Activated CD4-positive, alpha-beta T cell treated with anti-CD3 and anti-CD28 coated beads for 36 hours (primary cell): ENCODE measurements at regions not wholly inside any gene's neighbourhood (a gene's known extent, or its start where the extent isn't known, plus 50 kb on each side); places are given as distances from the start of the nearest gene placed in this dataset.
"Not testable (repeated sequence)": the region's sequence is repeated elsewhere in the genome, so short reads cannot be mapped to it uniquely, and the experiment has no call there.

Experiments
- ATAC-seq: fragments of 200-7000 bp; cut with Tn5 transposase; one replicate; pipeline ENCODE4 v1.10.0; 2021; ENCODE audit warnings: mild to moderate bottlenecking, moderate library complexity
- CTCF ChIA-PET: fragments of 350-600 bp; sonication (Branson Sonifier 250); formaldehyde crosslinking; loops from one replicate; lab custom pipeline; 2021; ENCODE audit warnings: antibody characterized with exemption; lab: Charles Lee
- POLR2A ChIA-PET: fragments of 350-600 bp; sonication (Branson Sonifier 250); formaldehyde crosslinking; loops from one replicate; lab custom pipeline; 2021; ENCODE audit warnings: antibody characterized with exemption, inconsistent platforms; lab: Charles Lee
- DNase-seq: peaks from one replicate; pipeline ENCODE4 v3.0.0-alpha.2; 2020
- H3K27ac Mint-ChIP-seq: one replicate; pipeline ENCODE4 v1.8.0; 2021; ENCODE audit warnings: mixed read lengths
- H3K27me3 Mint-ChIP-seq: one replicate; pipeline ENCODE4 v1.8.0; 2021; ENCODE audit warnings: mixed read lengths
- H3K36me3 Mint-ChIP-seq: one replicate; pipeline ENCODE4 v1.8.0; 2021; ENCODE audit warnings: low read depth, mixed read lengths
- H3K4me1 Mint-ChIP-seq: one replicate; pipeline ENCODE4 v1.8.0; 2021; ENCODE audit warnings: mixed read lengths
- H3K4me3 Mint-ChIP-seq: one replicate; pipeline ENCODE4 v1.8.0; 2021; ENCODE audit warnings: mild to moderate bottlenecking, moderate library complexity, mixed read lengths
- H3K9me3 Mint-ChIP-seq: one replicate; pipeline ENCODE4 v1.8.0; 2021; ENCODE audit warnings: low read depth, mixed read lengths
- intact Hi-C, 2 experiments: fragments of 100-400 bp; cut with DNase I in 1 of 2; cut with micrococcal nuclease in 1 of 2; formaldehyde crosslinking; loops; one replicate each; pipeline versions ENCODE4 v1.14.2 to v1.15.1; 2022 to 2024; cut with DNase I, micrococcal nuclease

GRCh38 chr7:68176974-68177373, 1180.3 kb downstream of the TYW1 start:
- Mint-ChIP-seq H3K4me1 (no peaks in the 10 kb centered on the region), H3K36me3 (no peaks in the 10 kb centered on the region), H3K27ac (no peak overlapping the region), H3K4me3 (no peak overlapping the region), H3K9me3 (peaks cover 11% of the 10 kb centered on the region), H3K27me3 (no peaks in the 10 kb centered on the region)
- intact Hi-C loops = loop anchor here in 1 of 2 experiments (2.0 kb wide), 1 partner anchor 1984 kb away; no protein-coding TSS in a partner anchor
- ATAC-seq = no peak
- POLR2A ChIA-PET = no interaction called here
- DNase-seq = peak; percentile 24
- CTCF ChIA-PET = no interaction called here

- H3K4me3 Mint-ChIP-seq = no peak overlapping the region
- ATAC-seq (no peak), DNase-seq (no peak)
- ChIA-PET POLR2A (no interaction called here), CTCF (interaction anchor here (0.6 to 0.7 kb wide), 2 partner anchors 174 to 606 kb away, joined by 3 to 4 read pairs; no protein-coding TSS in a partner anchor)
- intact Hi-C loops = no loop called here
- H3K9me3 Mint-ChIP-seq = peaks cover 14% of the 10 kb centered on the region
- H3K4me1 Mint-ChIP-seq = no peaks in the 10 kb centered on the region
- H3K27me3 Mint-ChIP-seq = no peaks in the 10 kb centered on the region
- no peak overlapping the region for H3K27ac Mint-ChIP-seq
- no peaks in the 10 kb centered on the region for H3K36me3 Mint-ChIP-seq
Observed at GRCh38 chr7:68180761-68181160, 1184.1 kb downstream of the TYW1 start.

- no peak for DNase-seq
- Mint-ChIP-seq H3K27ac (no peak overlapping the region), H3K9me3 (peaks cover 19% of the 10 kb centered on the region), H3K36me3 (no peaks in the 10 kb centered on the region), H3K4me1 (no peaks in the 10 kb centered on the region), H3K4me3 (no peak overlapping the region), H3K27me3 (no peaks in the 10 kb centered on the region)
- ChIA-PET CTCF (no interaction called here), POLR2A (no interaction called here)
- ATAC-seq = no peak
- intact Hi-C loops = no loop called here
Observed at GRCh38 chr7:68183176-68183575, 1186.5 kb downstream of the TYW1 start.

DNA sequence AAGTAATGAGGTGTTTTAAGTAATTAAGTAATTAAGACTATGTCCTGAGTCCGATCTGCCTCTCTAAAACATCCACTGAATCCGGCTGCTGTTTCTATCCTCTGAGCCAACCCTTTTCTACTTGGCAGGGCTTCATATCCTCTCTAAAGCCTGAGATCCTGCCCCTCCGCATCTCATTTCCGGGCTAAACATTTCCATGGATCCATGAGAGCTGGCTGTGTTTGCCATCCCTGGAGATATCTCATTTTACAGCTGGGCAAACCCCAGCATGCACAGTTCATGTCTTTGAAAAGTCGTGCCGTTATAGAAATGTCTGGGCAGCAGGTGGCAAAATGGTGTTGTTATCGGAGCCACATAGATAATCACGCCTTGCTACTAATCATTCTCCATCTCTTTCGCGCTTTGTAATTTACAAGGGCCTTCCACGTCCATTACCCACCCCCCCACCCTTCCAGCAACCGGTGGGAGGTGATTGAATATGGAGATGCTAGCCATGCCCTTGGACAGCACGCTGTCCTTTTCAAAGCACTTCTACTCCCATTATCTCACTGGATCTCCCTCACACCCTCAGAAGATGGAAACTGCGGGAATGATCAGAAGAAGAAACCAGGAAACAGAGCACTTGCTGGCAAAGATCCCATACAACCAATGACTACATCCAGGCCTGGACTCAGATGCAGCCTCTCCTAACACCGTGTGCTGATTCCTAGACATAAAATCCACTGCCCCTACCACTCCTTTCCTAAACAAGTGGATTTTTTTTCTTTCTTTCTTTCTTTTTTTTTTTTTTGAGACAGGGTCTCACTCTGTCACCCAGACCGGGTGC, 1189.2 kb downstream of the TYW1 start:
- Mint-ChIP-seq H3K4me3 (no peak overlapping the region), H3K4me1 (no peaks in the 10 kb centered on the region), H3K36me3 (no peaks in the 10 kb centered on the region), H3K27me3 (no peaks in the 10 kb centered on the region), H3K9me3 (peaks cover 14% of the 10 kb centered on the region), H3K27ac (no peak overlapping the region)
- ATAC-seq (no peak), DNase-seq (no peak)
- POLR2A ChIA-PET = no interaction called here
- intact Hi-C loops = no loop called here
- CTCF ChIA-PET = interaction anchor here (0.6 kb wide), 1 partner anchor 111 kb away, joined by 4 read pairs; no protein-coding TSS in a partner anchor

GRCh38 chr7:68187532-68187931, 1190.9 kb downstream of the TYW1 start:
- H3K27me3 Mint-ChIP-seq = no peaks in the 10 kb centered on the region
- ATAC-seq (no peak), DNase-seq (no peak)
- H3K4me1 Mint-ChIP-seq = no peaks in the 10 kb centered on the region
- ChIA-PET POLR2A (no interaction called here), CTCF (no interaction called here)
- intact Hi-C loops = no loop called here
- no peak overlapping the region for H3K27ac Mint-ChIP-seq
- H3K36me3 Mint-ChIP-seq = no peaks in the 10 kb centered on the region
- no peak overlapping the region for H3K4me3 Mint-ChIP-seq
- H3K9me3 Mint-ChIP-seq = peaks cover 19% of the 10 kb centered on the region

DNA sequence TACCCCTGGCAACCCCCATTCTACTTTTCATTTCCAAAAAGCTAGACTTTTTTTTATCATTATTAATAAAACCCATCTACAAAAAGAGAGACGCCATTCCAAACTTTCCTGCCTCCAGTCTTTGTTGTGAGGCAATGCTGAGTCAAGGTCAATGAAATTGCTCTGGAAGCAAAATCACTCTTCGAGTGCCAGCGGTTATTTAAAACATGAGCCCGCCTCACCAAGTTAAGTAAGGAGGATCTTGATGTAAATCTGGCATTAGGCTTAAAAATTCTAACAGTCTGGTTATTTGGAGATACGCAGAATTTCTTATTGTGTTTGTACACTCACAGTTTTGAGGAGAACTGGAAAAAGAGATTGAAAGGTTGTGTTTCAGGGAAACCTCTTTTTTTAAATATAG, 1196.3 kb downstream of the TYW1 start:
- H3K4me1 Mint-ChIP-seq = no peaks in the 10 kb centered on the region
- no peak overlapping the region for H3K4me3 Mint-ChIP-seq
- no peak for ATAC-seq
- no peaks in the 10 kb centered on the region for H3K36me3 Mint-ChIP-seq
- no peak overlapping the region for H3K27ac Mint-ChIP-seq
- ChIA-PET CTCF (no interaction called here), POLR2A (no interaction called here)
- no peaks in the 10 kb centered on the region for H3K27me3 Mint-ChIP-seq
- DNase-seq = no peak
- intact Hi-C loops = no loop called here
- H3K9me3 Mint-ChIP-seq = peaks cover 27% of the 10 kb centered on the region

GRCh38 chr7:68195642-68196041, 1199.0 kb downstream of the TYW1 start:
- H3K4me1 Mint-ChIP-seq, ATAC-seq, POLR2A ChIA-PET, H3K36me3 Mint-ChIP-seq, intact Hi-C loops, H3K4me3 Mint-ChIP-seq, H3K27me3 Mint-ChIP-seq, H3K27ac Mint-ChIP-seq, DNase-seq, CTCF ChIA-PET: not testable (repeated sequence)
- peaks cover 29% of the 10 kb centered on the region for H3K9me3 Mint-ChIP-seq

- Mint-ChIP-seq H3K27me3 (no peaks in the 10 kb centered on the region), H3K36me3 (no peaks in the 10 kb centered on the region), H3K9me3 (peaks cover 21% of the 10 kb centered on the region), H3K4me3 (no peak overlapping the region), H3K27ac (no peak overlapping the region), H3K4me1 (no peaks in the 10 kb centered on the region)
- ChIA-PET POLR2A (no interaction called here), CTCF (no interaction called here)
- intact Hi-C loops = no loop called here
- no peak for DNase-seq
- no peak for ATAC-seq
Observed at GRCh38 chr7:68200051-68200670, 1203.5 kb downstream of the TYW1 start.

DNA sequence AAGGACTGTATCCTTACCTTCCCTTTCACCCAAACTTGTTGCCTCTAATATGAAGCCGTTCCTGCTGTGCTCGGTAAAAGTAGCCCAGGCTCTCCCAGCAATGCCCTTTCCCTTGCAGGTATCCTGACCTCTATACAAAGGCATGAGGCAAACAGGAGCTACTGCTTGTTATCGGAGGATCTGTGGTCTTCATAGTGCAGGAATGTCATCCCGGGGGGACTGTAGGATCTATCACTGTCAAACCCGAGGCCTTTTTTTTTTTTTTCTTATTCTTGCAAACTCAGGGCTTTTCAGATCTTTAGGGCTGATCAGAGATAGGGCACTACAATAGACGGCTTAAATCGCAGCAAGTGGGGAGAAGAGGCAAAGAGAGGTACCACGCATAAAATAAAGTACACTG, 1206.6 kb downstream of the TYW1 start:
- intact Hi-C loops = no loop called here
- Mint-ChIP-seq H3K27me3 (no peaks in the 10 kb centered on the region), H3K4me1 (no peaks in the 10 kb centered on the region), H3K4me3 (no peak overlapping the region), H3K27ac (no peak overlapping the region), H3K9me3 (peaks cover 16% of the 10 kb centered on the region), H3K36me3 (no peaks in the 10 kb centered on the region)
- ChIA-PET CTCF (no interaction called here), POLR2A (no interaction called here)
- ATAC-seq (no peak), DNase-seq (no peak)

- ChIA-PET POLR2A (interaction anchor here (0.7 kb wide), 1 partner anchor 1719 kb away, joined by 3 read pairs; no protein-coding TSS in a partner anchor), CTCF (no interaction called here)
- Mint-ChIP-seq H3K4me1 (no peaks in the 10 kb centered on the region), H3K9me3 (peaks cover 18% of the 10 kb centered on the region), H3K27me3 (no peaks in the 10 kb centered on the region), H3K36me3 (no peaks in the 10 kb centered on the region), H3K27ac (no peak overlapping the region), H3K4me3 (no peak overlapping the region)
- DNase-seq (no peak), ATAC-seq (no peak)
- intact Hi-C loops = no loop called here
Observed at GRCh38 chr7:68205826-68206225, 1209.2 kb downstream of the TYW1 start.

- no peaks in the 10 kb centered on the region for H3K36me3 Mint-ChIP-seq
- ChIA-PET POLR2A (no interaction called here), CTCF (interaction anchor here (0.6 to 0.7 kb wide), 2 partner anchors 730 to 757 kb away, joined by 3 read pairs; no protein-coding TSS in a partner anchor)
- ATAC-seq = no peak
- H3K27me3 Mint-ChIP-seq = no peaks in the 10 kb centered on the region
- peaks cover 18% of the 10 kb centered on the region for H3K9me3 Mint-ChIP-seq
- intact Hi-C loops = no loop called here
- no peaks in the 10 kb centered on the region for H3K4me1 Mint-ChIP-seq
- DNase-seq = no peak
- no peak overlapping the region for H3K4me3 Mint-ChIP-seq
- H3K27ac Mint-ChIP-seq = no peak overlapping the region
Observed at GRCh38 chr7:68206946-68207485, 1210.4 kb downstream of the TYW1 start.

GRCh38 chr7:68207676-68208075, 1211.0 kb downstream of the TYW1 start:
- POLR2A ChIA-PET = no interaction called here
- H3K4me3 Mint-ChIP-seq = no peak overlapping the region
- intact Hi-C loops = no loop called here
- H3K27me3 Mint-ChIP-seq = no peaks in the 10 kb centered on the region
- no peak overlapping the region for H3K27ac Mint-ChIP-seq
- no peaks in the 10 kb centered on the region for H3K4me1 Mint-ChIP-seq
- CTCF ChIA-PET = no interaction called here
- DNase-seq (no peak), ATAC-seq (no peak)
- no peaks in the 10 kb centered on the region for H3K36me3 Mint-ChIP-seq
- H3K9me3 Mint-ChIP-seq = peaks cover 18% of the 10 kb centered on the region
